Mesenchymal stem cell (in vitro differentiated cells and primary cell): ENCODE measurements at regions not wholly inside any gene's neighbourhood (a gene's known extent, or its start where the extent isn't known, plus 50 kb on each side); places are given as distances from the start of the nearest gene placed in this dataset.

Experiments
- DNase-seq: peaks from one replicate; pipeline ENCODE4 v3.0.0-alpha.2; 2013
- H2AFZ ChIP-seq: one replicate; pipeline ENCODE4 v1.6.1; 2013; ENCODE audit warnings: low read depth, mild to moderate bottlenecking, control low read depth, inconsistent platforms, low read length, moderate library complexity
- H2AK5ac ChIP-seq: 2 replicates; pipeline ENCODE4 v1.6.1; 2013; ENCODE audit warnings: low read length, moderate library complexity, mild to moderate bottlenecking, inconsistent platforms; ENCODE audit not compliant: severe bottlenecking
- H2BK120ac ChIP-seq: one replicate; pipeline ENCODE4 v1.6.1; 2013; ENCODE audit warnings: low read depth, mild to moderate bottlenecking, inconsistent platforms, low read length, moderate library complexity
- H2BK12ac ChIP-seq, 2 experiments: one replicate each; pipeline ENCODE4 v1.6.1; 2013; ENCODE audit warnings: inconsistent platforms in 2 of 2, low read length in 2 of 2, mild to moderate bottlenecking in 2 of 2, moderate library complexity in 2 of 2, control low read depth in 1 of 2
- H2BK15ac ChIP-seq: one replicate; pipeline ENCODE4 v1.6.1; 2013; ENCODE audit warnings: mild to moderate bottlenecking, low read depth, inconsistent platforms; ENCODE audit not compliant: poor library complexity, severe bottlenecking
- H2BK5ac ChIP-seq: 2 replicates; pipeline ENCODE4 v1.6.1; 2013; ENCODE audit warnings: low read depth, mild to moderate bottlenecking, low read length, control low read depth, inconsistent platforms; ENCODE audit not compliant: poor library complexity, severe bottlenecking
- H3K14ac ChIP-seq, 2 experiments: one replicate each; pipeline ENCODE4 v1.6.1; 2013; ENCODE audit warnings: inconsistent platforms in 2 of 2, low read length in 2 of 2, control low read depth in 1 of 2, mild to moderate bottlenecking in 1 of 2, moderate library complexity in 1 of 2
- H3K18ac ChIP-seq, 2 experiments: one replicate each; pipeline ENCODE4 v1.6.1; 2013; ENCODE audit warnings: inconsistent platforms in 2 of 2, low read length in 2 of 2, control low read depth in 1 of 2, low read depth in 1 of 2, mild to moderate bottlenecking in 1 of 2
- H3K23ac ChIP-seq, 2 experiments: one replicate each; pipeline ENCODE4 v1.6.1; 2013; ENCODE audit warnings: inconsistent platforms in 2 of 2, low read length in 2 of 2, mild to moderate bottlenecking in 2 of 2, moderate library complexity in 2 of 2, control low read depth in 1 of 2
- H3K27ac ChIP-seq: 2 replicates; pipeline ENCODE4 v1.5.1; 2013; ENCODE audit warnings: mild to moderate bottlenecking, moderate library complexity, low read length, control low read depth, inconsistent platforms; ENCODE audit not compliant: poor library complexity, severe bottlenecking
- H3K27me3 ChIP-seq, 2 experiments: 2 replicates each; pipeline versions ENCODE4 v1.6.1 to v1.7.0; 2013; ENCODE audit warnings: low read length in 2 of 2, mild to moderate bottlenecking in 2 of 2, moderate library complexity in 2 of 2, control low read depth in 1 of 2, inconsistent platforms in 1 of 2; ENCODE audit not compliant: control insufficient read depth in 1 of 2, insufficient read depth in 1 of 2
- H3K36me3 ChIP-seq, 2 experiments: 2 replicates each; pipeline versions ENCODE4 v1.6.1 to v1.7.0; 2013; ENCODE audit warnings: low read length in 2 of 2, control low read depth in 1 of 2, inconsistent platforms in 1 of 2, low read depth in 1 of 2, mild to moderate bottlenecking in 1 of 2; ENCODE audit not compliant: insufficient read depth in 2 of 2, control insufficient read depth in 1 of 2
- H3K4ac ChIP-seq, 2 experiments: one replicate each; pipeline ENCODE4 v1.6.1; 2013; ENCODE audit warnings: inconsistent platforms in 2 of 2, low read length in 2 of 2, mild to moderate bottlenecking in 2 of 2, moderate library complexity in 2 of 2, control low read depth in 1 of 2, low read depth in 1 of 2
- H3K4me1 ChIP-seq: 2 replicates; pipeline ENCODE4 v1.6.1; 2013; ENCODE audit warnings: low read depth, low read length, control low read depth; ENCODE audit not compliant: control insufficient read depth, insufficient read depth
- H3K4me2 ChIP-seq: 2 replicates; pipeline ENCODE4 v1.6.1; 2013; ENCODE audit warnings: low read length, mild to moderate bottlenecking, inconsistent platforms; ENCODE audit not compliant: poor library complexity, severe bottlenecking
- H3K4me3 ChIP-seq, 2 experiments: 2 replicates each; pipeline versions ENCODE4 v1.5.1 to v1.7.0; 2013; ENCODE audit warnings: low read length in 2 of 2, mild to moderate bottlenecking in 2 of 2, control low read depth in 1 of 2, low read depth in 1 of 2; ENCODE audit not compliant: insufficient read depth in 1 of 2
- H3K79me1 ChIP-seq: replicated peaks from 2 replicates; pipeline ENCODE4 v1.6.1; 2013; ENCODE audit warnings: mild to moderate bottlenecking, control low read depth, low read length, inconsistent platforms; ENCODE audit not compliant: poor library complexity, severe bottlenecking
- H3K9ac ChIP-seq: 2 replicates; pipeline ENCODE4 v1.7.0; 2013; ENCODE audit warnings: mild to moderate bottlenecking, low read length, moderate library complexity
- H3K9me3 ChIP-seq: 2 replicates; pipeline ENCODE4 v1.7.0; 2013; ENCODE audit warnings: mild to moderate bottlenecking, low read length; ENCODE audit not compliant: control insufficient read depth
- H4K8ac ChIP-seq: one replicate; pipeline ENCODE4 v1.6.1; 2013; ENCODE audit warnings: inconsistent platforms, mild to moderate bottlenecking, low read length, moderate library complexity
- H4K91ac ChIP-seq: one replicate; pipeline ENCODE4 v1.6.1; 2013; ENCODE audit warnings: mild to moderate bottlenecking, low read length, inconsistent platforms
- WGBS: methylation state at CpG from one replicate; pipeline ENCODE4 v1.1.7; 2013; ENCODE audit warnings: mixed read lengths; 5-methylcytosine and 5-hydroxymethylcytosine counted together

DNA sequence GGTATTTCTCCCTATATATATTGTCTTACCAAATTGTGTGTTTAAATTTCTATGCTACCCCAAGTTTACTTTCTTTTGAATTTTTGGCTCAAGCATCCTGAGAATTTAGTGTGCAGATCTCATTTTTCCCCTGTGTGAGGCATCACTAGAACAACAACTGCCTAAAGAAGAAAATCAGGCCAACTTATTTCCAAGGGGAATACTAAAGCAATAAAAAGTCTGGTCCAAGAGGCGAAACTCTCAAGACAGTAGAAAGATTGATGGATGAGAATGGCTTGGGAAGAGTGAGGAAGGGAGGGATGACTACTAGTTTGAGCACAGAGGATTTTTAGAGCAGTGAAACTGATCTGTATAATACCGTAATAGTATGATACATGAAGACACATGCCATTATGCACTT lies 86.3 kb upstream of the CFAP20DC start:
- Histone ChIP-seq H3K14ac (no peak overlapping the region), H2AK5ac (no peak overlapping the region), H2BK15ac (no peak overlapping the region), H3K4me1 (no peaks in the 10 kb centered on the region), H2BK5ac (no peak overlapping the region), H3K27me3 (no peaks in the 10 kb centered on the region), H4K91ac (no peak overlapping the region), H3K18ac (no peak overlapping the region), H3K9ac (no peak overlapping the region), H3K79me1 (no peaks in the 10 kb centered on the region), H3K4me3 (no peak overlapping the region), H4K8ac (no peak overlapping the region), H3K36me3 (no peaks in the 10 kb centered on the region), H3K4me2 (no peak overlapping the region), H2BK12ac (no peak overlapping the region), H3K23ac (no peak overlapping the region), H3K4ac (no peak overlapping the region), H2BK120ac (no peak overlapping the region), H2AFZ (no peak overlapping the region), H3K27ac (no peak overlapping the region), H3K9me3 (no peaks in the 10 kb centered on the region)
- DNase-seq = no peak
- 68% methylated on average over 1 of the region's 2 CpGs for WGBS

- H3K4ac ChIP-seq = no peak overlapping the region
- no peak overlapping the region for H3K18ac ChIP-seq
- no peak overlapping the region for H4K8ac ChIP-seq
- H3K36me3 ChIP-seq = no peaks in the 10 kb centered on the region
- WGBS = 75% methylated on average over 2 of the region's 3 CpGs
- no peak for DNase-seq
- H3K9me3 ChIP-seq = no peaks in the 10 kb centered on the region
- H3K4me2 ChIP-seq = no peak overlapping the region
- H2AFZ ChIP-seq = no peak overlapping the region
- H3K9ac ChIP-seq = no peak overlapping the region
- H3K27ac ChIP-seq = no peak overlapping the region
- no peak overlapping the region for H2BK12ac ChIP-seq
- no peak overlapping the region for H4K91ac ChIP-seq
- H2BK120ac ChIP-seq = no peak overlapping the region
- no peak overlapping the region for H3K4me3 ChIP-seq
- no peak overlapping the region for H2BK5ac ChIP-seq
- H3K79me1 ChIP-seq = no peaks in the 10 kb centered on the region
- H3K27me3 ChIP-seq = no peaks in the 10 kb centered on the region
- H3K23ac ChIP-seq = no peak overlapping the region
- H3K14ac ChIP-seq = no peak overlapping the region
- H2AK5ac ChIP-seq = no peak overlapping the region
- no peaks in the 10 kb centered on the region for H3K4me1 ChIP-seq
- H2BK15ac ChIP-seq = no peak overlapping the region
Measured at GRCh38 chr3:59135096-59135495, 85.3 kb upstream of the CFAP20DC start.

GRCh38 chr3:59133311-59133710 lies 83.5 kb upstream of the CFAP20DC start:
- peak overlapping the region; percentile 59 for H3K9ac ChIP-seq
- H4K8ac ChIP-seq = no peak overlapping the region
- DNase-seq = no peak
- no peaks in the 10 kb centered on the region for H3K79me1 ChIP-seq
- H4K91ac ChIP-seq = no peak overlapping the region
- H3K14ac ChIP-seq = no peak overlapping the region
- H3K18ac ChIP-seq = no peak overlapping the region
- H3K4me2 ChIP-seq = no peak overlapping the region
- H3K27ac ChIP-seq = no peak overlapping the region
- H3K23ac ChIP-seq = no peak overlapping the region
- no peak overlapping the region for H2BK120ac ChIP-seq
- no peaks in the 10 kb centered on the region for H3K36me3 ChIP-seq
- no peak overlapping the region for H2BK15ac ChIP-seq
- 100% methylated on average over 1 of the region's 4 CpGs for WGBS
- H2BK5ac ChIP-seq = no peak overlapping the region
- H2AFZ ChIP-seq = no peak overlapping the region
- H2AK5ac ChIP-seq = no peak overlapping the region
- no peaks in the 10 kb centered on the region for H3K27me3 ChIP-seq
- H3K4me3 ChIP-seq = no peak overlapping the region
- H3K9me3 ChIP-seq = no peaks in the 10 kb centered on the region
- no peak overlapping the region for H2BK12ac ChIP-seq
- no peaks in the 10 kb centered on the region for H3K4me1 ChIP-seq
- no peak overlapping the region for H3K4ac ChIP-seq

- no peaks in the 10 kb centered on the region for H3K79me1 ChIP-seq
- H3K4ac ChIP-seq = no peak overlapping the region
- H3K9me3 ChIP-seq = no peaks in the 10 kb centered on the region
- H3K4me3 ChIP-seq = no peak overlapping the region
- DNase-seq = no peak
- no peak overlapping the region for H4K91ac ChIP-seq
- H2BK12ac ChIP-seq = no peak overlapping the region
- no peak overlapping the region for H3K4me2 ChIP-seq
- no peak overlapping the region for H2BK5ac ChIP-seq
- no peak overlapping the region for H4K8ac ChIP-seq
- H3K23ac ChIP-seq = no peak overlapping the region
- no peaks in the 10 kb centered on the region for H3K36me3 ChIP-seq
- no peak overlapping the region for H3K14ac ChIP-seq
- 80% methylated on average over 2 of the region's 3 CpGs for WGBS
- peaks cover 2% of the 10 kb centered on the region for H3K4me1 ChIP-seq
- no peak overlapping the region for H2AFZ ChIP-seq
- no peak overlapping the region for H2BK15ac ChIP-seq
- H3K27ac ChIP-seq = no peak overlapping the region
- no peaks in the 10 kb centered on the region for H3K27me3 ChIP-seq
- H3K18ac ChIP-seq = no peak overlapping the region
- no peak overlapping the region for H2AK5ac ChIP-seq
- no peak overlapping the region for H2BK120ac ChIP-seq
- no peak overlapping the region for H3K9ac ChIP-seq
Measured at GRCh38 chr3:59131016-59131766, 81.4 kb upstream of the CFAP20DC start.
